Breast epithelium (tissue), 3 donors: ENCODE measurements at regions not wholly inside any gene's neighbourhood (a gene's known extent, or its start where the extent isn't known, plus 50 kb on each side); places are given as distances from the start of the nearest gene placed in this dataset.

Experiments used
- CTCF ChIP-seq, 3 donors: fragments of 450-650 bp; IDR thresholded peaks; one replicate each; pipeline ENCODE4 v1.5.1; 2016 to 2017; ENCODE audit warnings: antibody characterized with exemption in 3 of 3, mild to moderate bottlenecking in 3 of 3, moderate library complexity in 3 of 3
- POLR2A ChIP-seq: fragments of 450-650 bp; IDR thresholded peaks from one replicate; pipeline ENCODE4 v1.6.1; 2016; ENCODE audit warnings: antibody characterized with exemption, mild to moderate bottlenecking, moderate library complexity
- POLR2AphosphoS5 ChIP-seq, 3 donors: sonication (generic); formaldehyde crosslinking; IDR thresholded peaks; one replicate each; pipeline ENCODE4 v1.6.1; 2017; ENCODE audit warnings: antibody characterized with exemption in 3 of 3

GRCh38 chr3:64276131-64276530 is 50.9 kb upstream of the PRICKLE2 start:
- TF ChIP-seq CTCF (IDR thresholded peaks at IDR 0.05), result no peak
- TF ChIP-seq POLR2AphosphoS5 (IDR thresholded peaks at IDR 0.05), result no peak
- TF ChIP-seq POLR2A, result no peak
